Loucy (cell line): ENCODE measurements at regions not wholly inside any gene's neighbourhood (a gene's known extent, or its start where the extent isn't known, plus 50 kb on each side); places are given as distances from the start of the nearest gene placed in this dataset.

Experiments
- EZH2phosphoT487 ChIP-seq: fragments of 200-600 bp; IDR thresholded peaks from 2 replicates; pipeline ENCODE4 v1.6.1; 2018; ENCODE audit warnings: antibody characterized with exemption, mild to moderate bottlenecking, moderate library complexity, borderline replicate concordance
- TF ChIP-seq, protein P1 (sequence below): fragments of 200-600 bp; sonication (generic); conservative IDR thresholded peaks from 2 replicates; pipeline ENCODE4 v1.5.1; 2014; ENCODE audit warnings: mild to moderate bottlenecking, antibody characterized with exemption, low read length

DNA sequence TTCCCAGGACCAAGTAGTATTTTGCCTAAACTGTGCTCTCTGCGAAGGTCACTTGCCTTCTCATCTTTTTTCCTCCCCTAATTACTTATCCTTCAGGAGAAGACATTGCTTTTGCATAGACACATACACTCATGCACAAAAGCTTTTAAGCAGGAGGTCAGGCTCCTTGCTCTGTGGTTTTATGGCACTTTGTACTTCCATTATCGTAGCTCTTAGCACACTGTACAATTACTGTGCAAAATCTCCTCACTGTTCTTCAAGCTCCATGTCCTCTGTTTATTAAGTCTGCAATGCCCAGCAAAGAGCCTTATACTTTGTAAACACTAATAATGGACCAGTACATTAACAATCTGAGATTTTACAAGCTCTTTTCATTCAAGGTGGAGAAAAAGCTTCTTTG lies 188.4 kb upstream of the GNPDA2 start:
- TF ChIP-seq, protein P1, sequence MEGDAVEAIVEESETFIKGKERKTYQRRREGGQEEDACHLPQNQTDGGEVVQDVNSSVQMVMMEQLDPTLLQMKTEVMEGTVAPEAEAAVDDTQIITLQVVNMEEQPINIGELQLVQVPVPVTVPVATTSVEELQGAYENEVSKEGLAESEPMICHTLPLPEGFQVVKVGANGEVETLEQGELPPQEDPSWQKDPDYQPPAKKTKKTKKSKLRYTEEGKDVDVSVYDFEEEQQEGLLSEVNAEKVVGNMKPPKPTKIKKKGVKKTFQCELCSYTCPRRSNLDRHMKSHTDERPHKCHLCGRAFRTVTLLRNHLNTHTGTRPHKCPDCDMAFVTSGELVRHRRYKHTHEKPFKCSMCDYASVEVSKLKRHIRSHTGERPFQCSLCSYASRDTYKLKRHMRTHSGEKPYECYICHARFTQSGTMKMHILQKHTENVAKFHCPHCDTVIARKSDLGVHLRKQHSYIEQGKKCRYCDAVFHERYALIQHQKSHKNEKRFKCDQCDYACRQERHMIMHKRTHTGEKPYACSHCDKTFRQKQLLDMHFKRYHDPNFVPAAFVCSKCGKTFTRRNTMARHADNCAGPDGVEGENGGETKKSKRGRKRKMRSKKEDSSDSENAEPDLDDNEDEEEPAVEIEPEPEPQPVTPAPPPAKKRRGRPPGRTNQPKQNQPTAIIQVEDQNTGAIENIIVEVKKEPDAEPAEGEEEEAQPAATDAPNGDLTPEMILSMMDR, result no peak
- no peak for TF ChIP-seq EZH2phosphoT487
